ENCODE measurements at regions not wholly inside any gene's neighbourhood (a gene's known extent, or its start where the extent isn't known, plus 50 kb on each side); places are given as distances from the start of the nearest gene placed in this dataset.

DNA sequence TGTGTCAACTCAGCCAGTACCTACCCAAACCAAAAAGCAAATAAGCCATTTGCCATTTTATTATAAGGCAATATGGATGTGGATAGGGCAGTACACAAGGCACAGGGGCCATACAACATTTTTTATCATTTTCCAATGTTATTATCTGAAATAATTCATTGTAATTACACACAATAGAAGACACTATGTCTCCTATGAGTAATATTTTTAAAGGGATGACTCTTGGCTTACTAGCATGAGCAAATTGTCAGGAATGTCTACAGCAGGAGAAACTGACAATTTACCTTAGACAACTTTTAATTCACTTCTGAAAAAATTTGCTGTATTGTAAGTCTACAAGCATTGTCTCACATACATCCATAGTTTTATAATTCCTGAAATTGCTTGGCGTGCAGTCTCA lies 1193.9 kb upstream of the CELF4 start:
- TF ChIP-seq EZH2phosphoT487 (IDR thresholded peaks at IDR 0.05; ENCODE audit: unreplicated experiment) = no peak
- TF ChIP-seq EZH2 (IDR thresholded peaks at IDR 0.05; ENCODE audit: low read depth, unreplicated experiment) = no peak
- TF ChIP-seq, protein P1, sequence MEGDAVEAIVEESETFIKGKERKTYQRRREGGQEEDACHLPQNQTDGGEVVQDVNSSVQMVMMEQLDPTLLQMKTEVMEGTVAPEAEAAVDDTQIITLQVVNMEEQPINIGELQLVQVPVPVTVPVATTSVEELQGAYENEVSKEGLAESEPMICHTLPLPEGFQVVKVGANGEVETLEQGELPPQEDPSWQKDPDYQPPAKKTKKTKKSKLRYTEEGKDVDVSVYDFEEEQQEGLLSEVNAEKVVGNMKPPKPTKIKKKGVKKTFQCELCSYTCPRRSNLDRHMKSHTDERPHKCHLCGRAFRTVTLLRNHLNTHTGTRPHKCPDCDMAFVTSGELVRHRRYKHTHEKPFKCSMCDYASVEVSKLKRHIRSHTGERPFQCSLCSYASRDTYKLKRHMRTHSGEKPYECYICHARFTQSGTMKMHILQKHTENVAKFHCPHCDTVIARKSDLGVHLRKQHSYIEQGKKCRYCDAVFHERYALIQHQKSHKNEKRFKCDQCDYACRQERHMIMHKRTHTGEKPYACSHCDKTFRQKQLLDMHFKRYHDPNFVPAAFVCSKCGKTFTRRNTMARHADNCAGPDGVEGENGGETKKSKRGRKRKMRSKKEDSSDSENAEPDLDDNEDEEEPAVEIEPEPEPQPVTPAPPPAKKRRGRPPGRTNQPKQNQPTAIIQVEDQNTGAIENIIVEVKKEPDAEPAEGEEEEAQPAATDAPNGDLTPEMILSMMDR (conservative IDR thresholded peaks at IDR 0.05; ENCODE audit: low read depth in 2 of 2) = no peak
- TF ChIP-seq POLR2AphosphoS5 (IDR thresholded peaks at IDR 0.05; ENCODE audit: low read depth) = no peak
- no peak for TF ChIP-seq NANOG (IDR thresholded peaks at IDR 0.05; ENCODE audit: borderline replicate concordance)
- TF ChIP-seq, protein P2, sequence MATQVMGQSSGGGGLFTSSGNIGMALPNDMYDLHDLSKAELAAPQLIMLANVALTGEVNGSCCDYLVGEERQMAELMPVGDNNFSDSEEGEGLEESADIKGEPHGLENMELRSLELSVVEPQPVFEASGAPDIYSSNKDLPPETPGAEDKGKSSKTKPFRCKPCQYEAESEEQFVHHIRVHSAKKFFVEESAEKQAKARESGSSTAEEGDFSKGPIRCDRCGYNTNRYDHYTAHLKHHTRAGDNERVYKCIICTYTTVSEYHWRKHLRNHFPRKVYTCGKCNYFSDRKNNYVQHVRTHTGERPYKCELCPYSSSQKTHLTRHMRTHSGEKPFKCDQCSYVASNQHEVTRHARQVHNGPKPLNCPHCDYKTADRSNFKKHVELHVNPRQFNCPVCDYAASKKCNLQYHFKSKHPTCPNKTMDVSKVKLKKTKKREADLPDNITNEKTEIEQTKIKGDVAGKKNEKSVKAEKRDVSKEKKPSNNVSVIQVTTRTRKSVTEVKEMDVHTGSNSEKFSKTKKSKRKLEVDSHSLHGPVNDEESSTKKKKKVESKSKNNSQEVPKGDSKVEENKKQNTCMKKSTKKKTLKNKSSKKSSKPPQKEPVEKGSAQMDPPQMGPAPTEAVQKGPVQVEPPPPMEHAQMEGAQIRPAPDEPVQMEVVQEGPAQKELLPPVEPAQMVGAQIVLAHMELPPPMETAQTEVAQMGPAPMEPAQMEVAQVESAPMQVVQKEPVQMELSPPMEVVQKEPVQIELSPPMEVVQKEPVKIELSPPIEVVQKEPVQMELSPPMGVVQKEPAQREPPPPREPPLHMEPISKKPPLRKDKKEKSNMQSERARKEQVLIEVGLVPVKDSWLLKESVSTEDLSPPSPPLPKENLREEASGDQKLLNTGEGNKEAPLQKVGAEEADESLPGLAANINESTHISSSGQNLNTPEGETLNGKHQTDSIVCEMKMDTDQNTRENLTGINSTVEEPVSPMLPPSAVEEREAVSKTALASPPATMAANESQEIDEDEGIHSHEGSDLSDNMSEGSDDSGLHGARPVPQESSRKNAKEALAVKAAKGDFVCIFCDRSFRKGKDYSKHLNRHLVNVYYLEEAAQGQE (IDR thresholded peaks at IDR 0.05; ENCODE audit: unreplicated experiment) = no peak
- TF ChIP-seq CREB1 (CRISPR knock-in tag; IDR thresholded peaks at IDR 0.05; ENCODE audit: low read depth) = no peak
- no peak for TF ChIP-seq ZNF331 (CRISPR knock-in tag; IDR thresholded peaks at IDR 0.05; ENCODE audit: low read depth)
- no peak for TF ChIP-seq ZNF114 (CRISPR knock-in tag; IDR thresholded peaks at IDR 0.05)
- no peak for TF ChIP-seq JUNB (IDR thresholded peaks at IDR 0.05; ENCODE audit: unreplicated experiment)
- TF ChIP-seq, protein P3, sequence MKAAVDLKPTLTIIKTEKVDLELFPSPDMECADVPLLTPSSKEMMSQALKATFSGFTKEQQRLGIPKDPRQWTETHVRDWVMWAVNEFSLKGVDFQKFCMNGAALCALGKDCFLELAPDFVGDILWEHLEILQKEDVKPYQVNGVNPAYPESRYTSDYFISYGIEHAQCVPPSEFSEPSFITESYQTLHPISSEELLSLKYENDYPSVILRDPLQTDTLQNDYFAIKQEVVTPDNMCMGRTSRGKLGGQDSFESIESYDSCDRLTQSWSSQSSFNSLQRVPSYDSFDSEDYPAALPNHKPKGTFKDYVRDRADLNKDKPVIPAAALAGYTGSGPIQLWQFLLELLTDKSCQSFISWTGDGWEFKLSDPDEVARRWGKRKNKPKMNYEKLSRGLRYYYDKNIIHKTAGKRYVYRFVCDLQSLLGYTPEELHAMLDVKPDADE (IDR thresholded peaks at IDR 0.05) = no peak
- TF ChIP-seq, protein P4, sequence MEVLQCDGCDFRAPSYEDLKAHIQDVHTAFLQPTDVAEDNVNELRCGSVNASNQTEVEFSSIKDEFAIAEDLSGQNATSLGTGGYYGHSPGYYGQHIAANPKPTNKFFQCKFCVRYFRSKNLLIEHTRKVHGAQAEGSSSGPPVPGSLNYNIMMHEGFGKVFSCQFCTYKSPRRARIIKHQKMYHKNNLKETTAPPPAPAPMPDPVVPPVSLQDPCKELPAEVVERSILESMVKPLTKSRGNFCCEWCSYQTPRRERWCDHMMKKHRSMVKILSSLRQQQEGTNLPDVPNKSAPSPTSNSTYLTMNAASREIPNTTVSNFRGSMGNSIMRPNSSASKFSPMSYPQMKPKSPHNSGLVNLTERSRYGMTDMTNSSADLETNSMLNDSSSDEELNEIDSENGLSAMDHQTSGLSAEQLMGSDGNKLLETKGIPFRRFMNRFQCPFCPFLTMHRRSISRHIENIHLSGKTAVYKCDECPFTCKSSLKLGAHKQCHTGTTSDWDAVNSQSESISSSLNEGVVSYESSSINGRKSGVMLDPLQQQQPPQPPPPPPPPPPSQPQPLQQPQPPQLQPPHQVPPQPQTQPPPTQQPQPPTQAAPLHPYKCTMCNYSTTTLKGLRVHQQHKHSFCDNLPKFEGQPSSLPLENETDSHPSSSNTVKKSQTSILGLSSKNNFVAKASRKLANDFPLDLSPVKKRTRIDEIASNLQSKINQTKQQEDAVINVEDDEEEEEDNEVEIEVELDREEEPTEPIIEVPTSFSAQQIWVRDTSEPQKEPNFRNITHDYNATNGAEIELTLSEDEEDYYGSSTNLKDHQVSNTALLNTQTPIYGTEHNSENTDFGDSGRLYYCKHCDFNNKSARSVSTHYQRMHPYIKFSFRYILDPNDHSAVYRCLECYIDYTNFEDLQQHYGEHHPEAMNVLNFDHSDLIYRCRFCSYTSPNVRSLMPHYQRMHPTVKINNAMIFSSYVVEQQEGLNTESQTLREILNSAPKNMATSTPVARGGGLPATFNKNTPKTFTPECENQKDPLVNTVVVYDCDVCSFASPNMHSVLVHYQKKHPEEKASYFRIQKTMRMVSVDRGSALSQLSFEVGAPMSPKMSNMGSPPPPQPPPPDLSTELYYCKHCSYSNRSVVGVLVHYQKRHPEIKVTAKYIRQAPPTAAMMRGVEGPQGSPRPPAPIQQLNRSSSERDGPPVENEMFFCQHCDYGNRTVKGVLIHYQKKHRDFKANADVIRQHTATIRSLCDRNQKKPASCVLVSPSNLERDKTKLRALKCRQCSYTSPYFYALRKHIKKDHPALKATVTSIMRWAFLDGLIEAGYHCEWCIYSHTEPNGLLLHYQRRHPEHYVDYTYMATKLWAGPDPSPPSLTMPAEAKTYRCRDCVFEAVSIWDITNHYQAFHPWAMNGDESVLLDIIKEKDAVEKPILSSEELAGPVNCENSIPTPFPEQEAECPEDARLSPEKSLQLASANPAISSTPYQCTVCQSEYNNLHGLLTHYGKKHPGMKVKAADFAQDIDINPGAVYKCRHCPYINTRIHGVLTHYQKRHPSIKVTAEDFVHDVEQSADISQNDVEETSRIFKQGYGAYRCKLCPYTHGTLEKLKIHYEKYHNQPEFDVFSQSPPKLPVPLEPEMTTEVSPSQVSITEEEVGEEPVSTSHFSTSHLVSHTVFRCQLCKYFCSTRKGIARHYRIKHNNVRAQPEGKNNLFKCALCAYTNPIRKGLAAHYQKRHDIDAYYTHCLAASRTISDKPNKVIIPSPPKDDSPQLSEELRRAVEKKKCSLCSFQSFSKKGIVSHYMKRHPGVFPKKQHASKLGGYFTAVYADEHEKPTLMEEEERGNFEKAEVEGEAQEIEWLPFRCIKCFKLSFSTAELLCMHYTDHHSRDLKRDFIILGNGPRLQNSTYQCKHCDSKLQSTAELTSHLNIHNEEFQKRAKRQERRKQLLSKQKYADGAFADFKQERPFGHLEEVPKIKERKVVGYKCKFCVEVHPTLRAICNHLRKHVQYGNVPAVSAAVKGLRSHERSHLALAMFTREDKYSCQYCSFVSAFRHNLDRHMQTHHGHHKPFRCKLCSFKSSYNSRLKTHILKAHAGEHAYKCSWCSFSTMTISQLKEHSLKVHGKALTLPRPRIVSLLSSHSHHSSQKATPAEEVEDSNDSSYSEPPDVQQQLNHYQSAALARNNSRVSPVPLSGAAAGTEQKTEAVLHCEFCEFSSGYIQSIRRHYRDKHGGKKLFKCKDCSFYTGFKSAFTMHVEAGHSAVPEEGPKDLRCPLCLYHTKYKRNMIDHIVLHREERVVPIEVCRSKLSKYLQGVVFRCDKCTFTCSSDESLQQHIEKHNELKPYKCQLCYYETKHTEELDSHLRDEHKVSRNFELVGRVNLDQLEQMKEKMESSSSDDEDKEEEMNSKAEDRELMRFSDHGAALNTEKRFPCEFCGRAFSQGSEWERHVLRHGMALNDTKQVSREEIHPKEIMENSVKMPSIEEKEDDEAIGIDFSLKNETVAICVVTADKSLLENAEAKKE (CRISPR knock-in tag; IDR thresholded peaks at IDR 0.05) = no peak

Measured in GM23338 (cell line).